Mucosa of rectum (tissue), 2 donors: ENCODE measurements at regions not wholly inside any gene's neighbourhood (a gene's known extent, or its start where the extent isn't known, plus 50 kb on each side); places are given as distances from the start of the nearest gene placed in this dataset.

Source experiments
- H3K27ac ChIP-seq, 2 donors: one replicate each; pipeline ENCODE4 v1.7.0; 2013; ENCODE audit warnings: inconsistent platforms in 2 of 2, low read depth in 2 of 2, low read length in 2 of 2
- H3K27me3 ChIP-seq, 2 donors: one replicate each; pipeline ENCODE4 v1.7.0; 2013; ENCODE audit warnings: low read length in 2 of 2; ENCODE audit not compliant: control insufficient read depth in 2 of 2, insufficient read depth in 2 of 2
- H3K36me3 ChIP-seq, 2 donors: one replicate each; pipeline ENCODE4 v1.7.0; 2013; ENCODE audit warnings: low read length in 2 of 2; ENCODE audit not compliant: control insufficient read depth in 2 of 2, insufficient read depth in 2 of 2
- H3K4me1 ChIP-seq, 2 donors: one replicate each; pipeline ENCODE4 v1.7.0; 2013; ENCODE audit warnings: low read length in 2 of 2, mild to moderate bottlenecking in 1 of 2; ENCODE audit not compliant: control insufficient read depth in 2 of 2, insufficient read depth in 2 of 2
- H3K4me3 ChIP-seq, 2 donors: one replicate each; pipeline ENCODE4 v1.7.0; 2013; ENCODE audit warnings: low read length in 2 of 2
- H3K9ac ChIP-seq, 2 donors: one replicate each; pipeline ENCODE4 v1.7.0; 2013; ENCODE audit warnings: low read length in 2 of 2, low read depth in 1 of 2, mild to moderate bottlenecking in 1 of 2
- H3K9me3 ChIP-seq, 2 donors: one replicate each; pipeline ENCODE4 v1.7.0; 2013; ENCODE audit warnings: low read length in 2 of 2; ENCODE audit not compliant: control insufficient read depth in 2 of 2
- donor health status: healthy.
- donor health status: Normal muscosa, but diverticular disease.

DNA sequence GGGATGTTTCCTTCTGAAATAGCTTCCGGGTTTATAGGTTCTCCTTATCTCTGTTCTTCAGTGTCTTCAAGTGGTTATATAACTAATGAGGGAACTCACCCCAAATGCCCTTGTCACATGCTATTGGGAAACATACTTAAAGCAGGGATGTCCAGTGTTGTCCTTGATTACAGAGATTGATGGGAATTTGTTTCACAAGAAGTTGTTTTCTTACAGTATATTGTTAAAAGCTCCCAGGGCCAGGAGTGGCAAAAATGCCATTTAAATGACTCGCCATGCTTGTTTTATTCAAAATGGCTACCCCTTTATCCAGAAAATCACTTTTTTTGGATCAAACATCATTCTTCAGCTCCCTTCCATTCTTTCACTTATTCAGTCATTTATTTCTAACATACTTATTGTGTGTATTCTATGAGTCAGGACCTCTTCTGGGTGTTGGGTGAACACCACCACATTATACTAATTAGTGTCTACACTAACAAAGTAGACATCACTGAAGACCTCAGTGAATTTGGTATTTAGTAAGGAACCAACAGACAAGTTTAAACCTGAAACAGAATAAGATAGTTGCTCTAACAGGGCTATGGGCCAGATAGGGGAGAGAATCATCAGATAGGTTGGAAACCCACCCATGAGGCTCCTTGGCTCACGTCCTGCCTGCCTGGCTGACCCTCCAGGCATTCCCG, 791.1 kb downstream of the MAFB start:
- H3K4me3 ChIP-seq = no peak overlapping the region
- no peaks in the 10 kb centered on the region for H3K36me3 ChIP-seq
- H3K4me1 ChIP-seq = no peaks in the 10 kb centered on the region
- no peaks in the 10 kb centered on the region for H3K9me3 ChIP-seq
- no peak overlapping the region for H3K27ac ChIP-seq
- H3K27me3 ChIP-seq = no peaks in the 10 kb centered on the region
- H3K9ac ChIP-seq = no peak overlapping the region

DNA sequence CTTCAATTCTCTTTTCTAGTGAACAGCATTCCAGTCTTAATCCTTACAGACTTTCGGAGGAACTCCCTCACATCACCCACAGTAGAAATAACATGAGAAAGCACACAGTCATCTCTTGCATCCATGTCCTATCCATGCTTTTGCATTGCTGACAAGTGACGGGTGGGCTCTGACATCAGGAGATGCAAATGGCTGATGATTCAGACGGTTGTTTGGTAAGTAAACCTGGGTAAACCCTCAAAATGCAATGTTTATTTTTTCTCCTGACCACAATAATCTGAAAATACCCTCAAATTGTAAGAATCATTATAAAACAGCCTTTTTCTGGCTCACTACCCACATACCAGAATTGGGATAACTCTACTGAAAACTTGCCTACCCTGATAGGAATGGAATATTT, 792.0 kb downstream of the MAFB start:
- Histone ChIP-seq H3K4me3 (no peak overlapping the region), H3K4me1 (no peaks in the 10 kb centered on the region), H3K36me3 (no peaks in the 10 kb centered on the region), H3K9ac (no peak overlapping the region), H3K27ac (no peak overlapping the region), H3K27me3 (no peaks in the 10 kb centered on the region), H3K9me3 (no peaks in the 10 kb centered on the region)

DNA sequence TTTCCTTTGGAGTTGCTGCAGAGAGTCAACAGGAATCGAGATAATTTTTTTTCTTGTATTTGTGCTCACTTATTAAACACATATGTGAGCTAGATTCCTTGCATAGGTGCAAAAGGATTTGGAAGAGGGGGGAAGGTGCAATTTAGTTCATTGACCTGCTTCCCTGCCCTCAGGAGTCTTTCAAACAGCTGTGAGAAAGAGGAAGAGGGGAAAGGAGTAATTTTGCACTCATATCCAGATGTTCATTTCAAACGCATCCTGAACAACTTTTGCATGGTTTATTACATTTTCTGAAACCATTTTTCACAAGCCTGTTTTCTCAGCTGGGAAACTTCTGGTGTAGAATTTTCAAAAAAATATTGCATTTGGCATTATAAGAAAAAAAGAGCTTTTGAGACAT, 795.0 kb downstream of the MAFB start:
- H3K36me3 ChIP-seq = no peaks in the 10 kb centered on the region
- H3K9ac ChIP-seq = no peak overlapping the region
- no peak overlapping the region for H3K4me3 ChIP-seq
- H3K27me3 ChIP-seq = no peaks in the 10 kb centered on the region
- H3K4me1 ChIP-seq = no peaks in the 10 kb centered on the region
- H3K9me3 ChIP-seq = no peaks in the 10 kb centered on the region
- H3K27ac ChIP-seq = no peak overlapping the region

DNA sequence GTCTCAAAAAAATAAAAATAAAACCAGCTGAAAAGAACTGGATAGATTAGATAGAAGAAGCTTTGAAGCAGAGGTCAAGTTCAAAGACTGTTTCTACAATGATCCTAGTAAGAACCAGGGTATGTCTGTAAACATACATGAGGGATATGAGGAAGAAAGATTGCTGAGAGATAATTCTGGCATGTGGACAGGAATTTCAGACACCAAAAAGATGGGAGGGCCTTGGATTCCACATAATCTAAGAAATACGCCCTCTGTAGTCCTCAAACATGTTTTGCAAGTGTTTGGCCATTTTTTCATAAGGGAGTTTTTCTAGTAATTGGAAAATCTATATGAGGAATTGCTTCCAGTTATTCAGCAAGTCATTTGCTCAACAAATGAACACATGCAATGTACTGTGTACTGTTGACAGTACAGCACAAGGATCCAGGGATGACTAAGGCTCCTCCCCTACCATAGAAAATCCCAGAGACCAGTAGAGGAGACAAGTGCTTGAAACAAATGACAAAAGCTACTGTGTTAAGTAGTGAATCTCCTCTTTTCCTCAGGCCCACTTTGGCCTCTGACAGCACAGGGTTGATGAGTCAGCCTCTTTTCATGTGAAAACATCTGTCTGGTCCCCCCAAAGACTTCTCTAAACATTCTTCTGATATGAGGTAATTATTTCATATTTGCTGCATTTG, 795.9 kb downstream of the MAFB start:
- H3K36me3 ChIP-seq = no peaks in the 10 kb centered on the region
- no peak overlapping the region for H3K4me3 ChIP-seq
- H3K4me1 ChIP-seq = no peaks in the 10 kb centered on the region
- H3K9ac ChIP-seq = no peak overlapping the region
- no peaks in the 10 kb centered on the region for H3K9me3 ChIP-seq
- H3K27ac ChIP-seq = no peak overlapping the region
- H3K27me3 ChIP-seq = no peaks in the 10 kb centered on the region

DNA sequence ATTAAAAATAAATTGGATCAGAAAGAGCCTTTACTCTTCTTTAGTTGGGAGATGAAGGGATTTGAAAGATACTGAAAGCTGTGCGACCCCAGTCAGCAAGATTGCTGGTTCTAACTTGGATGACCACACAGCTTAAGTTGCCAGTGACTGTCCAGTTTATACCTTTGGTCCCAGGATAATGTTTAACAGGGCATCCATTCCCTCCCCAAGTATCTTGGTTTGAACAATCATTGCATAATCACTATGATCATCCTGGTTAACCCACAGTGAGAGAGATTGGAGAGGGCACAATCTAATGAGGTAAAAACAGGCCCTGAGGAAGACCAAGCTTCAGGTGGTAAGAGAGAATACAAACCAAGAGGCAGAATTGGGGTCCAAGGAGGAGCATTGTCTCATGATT, 798.3 kb downstream of the MAFB start:
- Histone ChIP-seq H3K36me3 (no peaks in the 10 kb centered on the region), H3K27me3 (no peaks in the 10 kb centered on the region), H3K9ac (no peak overlapping the region), H3K4me3 (no peak overlapping the region), H3K4me1 (no peaks in the 10 kb centered on the region), H3K27ac (no peak overlapping the region), H3K9me3 (no peaks in the 10 kb centered on the region)

DNA sequence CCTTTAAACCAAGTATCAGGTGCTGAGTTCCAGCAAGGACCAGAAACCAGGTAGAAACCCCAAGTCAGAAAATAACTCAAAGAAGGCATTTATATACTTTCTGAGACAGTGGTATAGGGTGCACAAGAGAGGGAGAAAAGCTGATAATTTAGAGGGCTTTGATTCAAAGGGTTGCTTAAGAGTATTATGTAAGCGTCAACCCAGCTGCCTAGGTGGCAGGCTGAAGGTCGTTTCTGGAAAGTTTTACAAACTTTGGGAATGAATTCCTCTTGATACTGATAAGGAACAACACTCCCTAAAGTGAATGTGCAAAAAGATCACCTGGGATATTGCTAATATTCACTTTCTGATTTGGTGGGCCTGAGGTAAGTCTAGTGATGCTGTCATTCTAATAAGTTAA, 800.7 kb downstream of the MAFB start:
- Histone ChIP-seq H3K27me3 (no peaks in the 10 kb centered on the region), H3K9me3 (no peaks in the 10 kb centered on the region), H3K4me3 (no peak overlapping the region), H3K4me1 (no peaks in the 10 kb centered on the region), H3K36me3 (no peaks in the 10 kb centered on the region), H3K9ac (no peak overlapping the region), H3K27ac (no peak overlapping the region)

DNA sequence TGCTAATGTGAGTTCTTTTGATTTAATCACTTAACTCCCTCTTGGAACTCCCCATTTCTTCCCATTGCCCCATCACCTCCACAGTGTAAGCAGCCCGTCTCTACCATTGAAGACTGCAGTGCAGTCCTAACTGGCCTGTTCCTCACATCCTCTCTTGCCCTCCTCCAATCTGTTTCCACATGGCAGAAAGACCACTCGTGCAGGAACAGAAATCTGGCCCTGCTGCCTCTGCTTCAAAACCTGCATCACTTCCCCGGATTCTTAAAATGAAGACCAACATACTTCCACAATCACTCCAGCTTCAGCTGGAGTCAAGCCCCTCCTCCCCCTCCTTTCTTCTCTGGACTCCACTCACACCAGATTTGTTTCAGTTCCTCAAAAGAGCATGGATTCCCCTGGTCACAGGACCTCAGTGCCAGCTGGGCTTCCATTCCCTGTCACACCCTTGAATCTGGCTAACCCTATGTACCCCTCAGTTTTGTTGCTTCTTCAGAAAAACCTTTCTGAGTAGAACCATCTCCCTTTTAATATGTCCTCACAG, 802.3 kb downstream of the MAFB start:
- Histone ChIP-seq H3K36me3 (no peaks in the 10 kb centered on the region), H3K4me1 (no peaks in the 10 kb centered on the region), H3K4me3 (no peak overlapping the region), H3K27ac (no peak overlapping the region), H3K9ac (no peak overlapping the region), H3K27me3 (no peaks in the 10 kb centered on the region), H3K9me3 (no peaks in the 10 kb centered on the region)

DNA sequence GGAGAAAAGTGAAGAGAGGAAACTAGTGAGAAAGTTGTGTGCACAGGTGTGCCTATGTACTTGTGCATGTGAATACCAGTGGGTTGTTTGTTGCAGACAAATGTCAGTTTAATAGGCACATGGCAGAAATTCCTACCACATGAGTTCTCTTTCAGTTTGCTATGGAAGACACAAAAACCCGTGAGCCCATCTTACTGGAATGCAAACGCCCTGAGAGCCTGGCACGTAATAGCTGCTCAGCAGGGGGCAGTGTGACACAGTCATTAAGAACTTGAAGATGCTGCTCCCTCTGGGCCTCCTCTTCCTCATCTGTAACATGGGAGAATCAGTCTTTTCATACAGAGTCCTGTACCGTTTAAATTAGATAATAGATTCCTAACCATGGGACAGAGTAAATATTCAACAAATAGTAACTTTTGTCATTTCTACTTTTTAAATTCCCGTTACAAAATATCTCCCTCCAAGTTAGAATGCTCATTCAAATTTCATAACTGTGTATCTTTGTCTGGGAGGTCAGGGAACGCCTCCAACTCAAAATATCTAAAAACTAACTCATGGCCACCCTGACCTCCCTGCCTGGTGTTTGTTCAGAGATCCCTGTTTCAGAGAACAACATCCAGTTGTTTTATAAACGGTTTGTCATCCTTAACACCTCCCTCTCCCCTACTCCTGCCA, 802.9 kb downstream of the MAFB start:
- no peaks in the 10 kb centered on the region for H3K27me3 ChIP-seq
- H3K9me3 ChIP-seq = no peaks in the 10 kb centered on the region
- H3K36me3 ChIP-seq = no peaks in the 10 kb centered on the region
- no peak overlapping the region for H3K4me3 ChIP-seq
- H3K9ac ChIP-seq = no peak overlapping the region
- no peaks in the 10 kb centered on the region for H3K4me1 ChIP-seq
- no peak overlapping the region for H3K27ac ChIP-seq

DNA sequence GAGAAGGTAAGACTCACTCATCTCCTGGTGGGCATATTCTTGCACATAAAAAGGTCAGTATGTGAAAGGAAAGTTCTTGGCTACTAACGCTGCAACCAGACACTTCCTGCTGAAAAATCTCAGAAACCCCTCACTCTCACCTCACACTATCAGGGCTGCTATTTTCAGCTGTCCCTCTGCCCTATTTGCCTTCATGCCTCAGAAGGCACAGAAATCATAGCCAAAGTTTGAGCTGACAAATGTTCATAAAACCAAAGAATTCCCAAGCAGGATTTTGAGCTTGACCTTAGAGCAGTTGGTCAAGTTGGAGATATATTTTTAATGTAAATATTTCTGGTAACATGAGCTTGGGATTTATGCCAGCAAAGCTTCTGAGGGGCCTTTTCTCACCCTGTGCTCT, 806.2 kb downstream of the MAFB start:
- no peaks in the 10 kb centered on the region for H3K27me3 ChIP-seq
- H3K36me3 ChIP-seq = no peaks in the 10 kb centered on the region
- H3K4me3 ChIP-seq = no peak overlapping the region
- H3K9me3 ChIP-seq = no peaks in the 10 kb centered on the region
- H3K27ac ChIP-seq = no peak overlapping the region
- H3K9ac ChIP-seq = no peak overlapping the region
- H3K4me1 ChIP-seq = no peaks in the 10 kb centered on the region

DNA sequence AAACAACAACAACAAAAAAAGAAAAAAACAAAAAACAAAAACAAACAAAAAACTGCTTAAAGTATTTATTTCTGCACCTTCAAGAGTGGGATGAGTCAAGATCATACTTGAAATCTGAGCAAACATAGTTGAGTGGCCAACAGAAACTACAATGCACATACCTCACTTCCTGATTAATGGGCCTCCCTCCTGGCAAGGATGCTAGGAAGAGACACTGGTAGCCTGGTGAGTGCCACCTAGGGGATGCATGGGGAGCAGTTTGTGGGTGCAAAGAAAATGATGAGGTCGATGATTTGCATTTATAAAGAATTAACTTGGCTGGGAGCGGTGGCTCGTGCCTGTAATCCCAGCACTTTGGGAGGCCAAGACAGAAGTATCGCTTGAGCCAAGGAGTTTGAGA, 808.1 kb downstream of the MAFB start:
- Histone ChIP-seq H3K9ac (no peak overlapping the region), H3K4me1 (no peaks in the 10 kb centered on the region), H3K9me3 (no peaks in the 10 kb centered on the region), H3K27me3 (no peaks in the 10 kb centered on the region), H3K4me3 (no peak overlapping the region), H3K27ac (no peak overlapping the region), H3K36me3 (no peaks in the 10 kb centered on the region)
